GM12878 (cell line): ENCODE measurements at regions not wholly inside any gene's neighbourhood (a gene's known extent, or its start where the extent isn't known, plus 50 kb on each side); places are given as distances from the start of the nearest gene placed in this dataset.

Experiments
- ATAC-seq: fragments of 200-7000 bp; cut with Tn5 transposase; 3 replicates; pipeline ENCODE4 v1.9.1; 2020; ENCODE audit warnings: mild to moderate bottlenecking, moderate library complexity
- BruUV-seq: library from RNA; stranded (reverse); fragments of 400-500 nt; replicated peaks from 2 replicates; lab custom pipeline; 2021; lab: Mats Ljungman, UMichigan
- CTCF ChIA-PET: fragments of 300-600 bp; sonication (Branson Sonifier 250); formaldehyde crosslinking; extraction: SDS; loops from one replicate; lab custom pipeline; 2021; ENCODE audit warnings: inconsistent platforms; lab: Yijun Ruan, JAX
- POLR2A ChIA-PET: fragments of 350-600 bp; formaldehyde crosslinking; extraction: SDS; loops from one replicate; lab custom pipeline; 2021; ENCODE audit warnings: inconsistent platforms; lab: Charles Lee
- RAD21 ChIA-PET: fragments of 300-600 bp; sonication (Branson Sonifier 250); formaldehyde crosslinking; loops from one replicate; lab custom pipeline; 2023; ENCODE audit warnings: antibody characterized with exemption; ENCODE audit not compliant: unreplicated experiment; lab: Charles Lee
- SMC1A ChIA-PET: fragments of 300-600 bp; sonication (Branson Sonifier 250); formaldehyde crosslinking; loops from one replicate; lab custom pipeline; 2023; ENCODE audit not compliant: unreplicated experiment, uncharacterized antibody; lab: Charles Lee
- DNase-seq: peaks from one replicate; pipeline ENCODE4 v3.0.0-alpha.2; 2011; ENCODE audit warnings: low read depth, low spot score
- FAIRE-seq: peaks from 3 replicates; lab custom pipeline; 2011; peaks lifted over from hg19 to GRCh38; lab: Jason Lieb, UNC
- H2AFZ ChIP-seq: 2 replicates; pipeline ENCODE4 v1.6.0; 2011; ENCODE audit warnings: low read depth, low read length, control low read depth; ENCODE audit not compliant: control insufficient read depth
- H3K27ac ChIP-seq: 2 replicates; pipeline ENCODE4 v1.5.1; 2011; ENCODE audit warnings: control low read depth; ENCODE audit not compliant: control insufficient read depth, insufficient read depth
- H3K27me3 ChIP-seq, 2 experiments: replicated peaks in 1 of 2; 2 replicates each; pipeline versions ENCODE4 v1.6.0 to v1.6.1; 2011; ENCODE audit warnings: low read length in 1 of 2; ENCODE audit not compliant: control insufficient read depth in 2 of 2, insufficient read depth in 2 of 2
- H3K36me3 ChIP-seq, 2 experiments: 2 replicates each; pipeline ENCODE4 v1.5.1; 2011; ENCODE audit warnings: low read length in 1 of 2; ENCODE audit not compliant: control insufficient read depth in 2 of 2, insufficient read depth in 2 of 2
- H3K4me1 ChIP-seq: 2 replicates; pipeline ENCODE4 v1.6.1; 2011; ENCODE audit warnings: mild to moderate bottlenecking, low read length, moderate library complexity, mixed read lengths; ENCODE audit not compliant: control insufficient read depth, insufficient read depth
- H3K4me2 ChIP-seq: 2 replicates; pipeline ENCODE4 v1.6.0; 2011; ENCODE audit warnings: control low read depth; ENCODE audit not compliant: control insufficient read depth, insufficient read depth
- H3K4me3 ChIP-seq: fragments of 200-600 bp; sonication (generic); 2 replicates; pipeline ENCODE4 v1.5.1; 2016
- H3K79me2 ChIP-seq: 2 replicates; pipeline ENCODE4 v1.6.0; 2011; ENCODE audit warnings: low read length; ENCODE audit not compliant: control insufficient read depth, insufficient read depth
- H3K9ac ChIP-seq: 2 replicates; pipeline ENCODE4 v1.8.0; 2011; ENCODE audit warnings: low read length, control low read depth, mixed read lengths; ENCODE audit not compliant: control insufficient read depth, insufficient read depth
- H3K9me3 ChIP-seq: replicated peaks from 3 replicates; pipeline ENCODE4 v1.5.1; 2011; ENCODE audit warnings: mild to moderate bottlenecking, low read length; ENCODE audit not compliant: control insufficient read depth, insufficient read depth
- H4K20me1 ChIP-seq: 2 replicates; pipeline ENCODE4 v1.6.0; 2011; ENCODE audit not compliant: control insufficient read depth, insufficient read depth
- CHD1 ChIP-seq: IDR thresholded peaks from 2 replicates; pipeline ENCODE4 v1.6.1; 2012; ENCODE audit warnings: low read depth, low read length, improper control_type of control experiment
- FOXK2 ChIP-seq: fragments of 450-650 bp; IDR thresholded peaks from 2 replicates; pipeline ENCODE4 v1.6.1; 2017; ENCODE audit warnings: mild to moderate bottlenecking, moderate library complexity
- HDGF ChIP-seq: fragments of 450-650 bp; IDR thresholded peaks from 2 replicates; pipeline ENCODE4 v1.6.1; 2016; ENCODE audit warnings: antibody characterized with exemption
- JUNB ChIP-seq: IDR thresholded peaks from 2 replicates; pipeline ENCODE4 v1.6.1; 2016; ENCODE audit warnings: antibody characterized with exemption, mild to moderate bottlenecking
- MEF2A ChIP-seq: IDR thresholded peaks from 2 replicates; pipeline ENCODE4 v1.6.1; 2011; ENCODE audit warnings: low read depth, mild to moderate bottlenecking, low read length, moderate library complexity; ENCODE audit not compliant: insufficient read depth
- PML ChIP-seq: IDR thresholded peaks from 2 replicates; pipeline ENCODE4 v1.6.1; 2012; ENCODE audit warnings: low read length, inconsistent platforms
- POLR2A ChIP-seq: IDR thresholded peaks from 2 replicates; pipeline ENCODE4 v1.6.1; 2011; ENCODE audit warnings: low read depth, mild to moderate bottlenecking, low read length
- POU2F2 ChIP-seq: IDR thresholded peaks from 3 replicates; pipeline ENCODE4 v1.6.1; 2011; ENCODE audit warnings: low read depth, mild to moderate bottlenecking, low read length, borderline replicate concordance
- RUNX3 ChIP-seq: IDR thresholded peaks from 2 replicates; pipeline ENCODE4 v1.6.1; 2012; ENCODE audit warnings: low read length, inconsistent platforms
- SMAD1 ChIP-seq: fragments of 450-650 bp; IDR thresholded peaks from 2 replicates; pipeline ENCODE4 v1.6.1; 2018; ENCODE audit warnings: mild to moderate bottlenecking, low read depth; ENCODE audit not compliant: partially characterized antibody
- STAT1 ChIP-seq: fragments of 450-650 bp; conservative IDR thresholded peaks from 2 replicates; pipeline ENCODE4 v1.6.1; 2014; ENCODE audit warnings: antibody characterized with exemption, mild to moderate bottlenecking
- SUZ12 ChIP-seq: fragments of 200-600 bp; sonication (generic); IDR thresholded peaks from one replicate; pipeline ENCODE4 v1.6.1; 2018; ENCODE audit warnings: antibody characterized with exemption, mild to moderate bottlenecking; ENCODE audit not compliant: unreplicated experiment
- TCF12 ChIP-seq: IDR thresholded peaks from 2 replicates; pipeline ENCODE4 v1.6.1; 2011; ENCODE audit warnings: low read depth, mild to moderate bottlenecking, low read length
- ZNF207 ChIP-seq: fragments of 450-650 bp; IDR thresholded peaks from 2 replicates; pipeline ENCODE4 v1.6.1; 2014; ENCODE audit warnings: antibody characterized with exemption, mild to moderate bottlenecking, borderline replicate concordance
- WGBS: methylation state at CpG from one replicate; pipeline ENCODE4 v1.1.6; 2016; ENCODE audit warnings: low lambda C conversion rate; ENCODE audit not compliant: insufficient replicate concordance, insufficient coverage; ENCODE audit errors: missing lambda C conversion rate; 5-methylcytosine and 5-hydroxymethylcytosine counted together
- in situ Hi-C: fragments of 300-500 bp; cut with MboI; formaldehyde crosslinking; loops from 9 replicates; pipeline ENCODE4 v1.14.3; 2018; ENCODE audit warnings: mixed read lengths
- intact Hi-C: fragments of 100-400 bp; cut with micrococcal nuclease; formaldehyde crosslinking; loops from one replicate; pipeline ENCODE4 v1.14.2; 2022; ENCODE audit not compliant: unreplicated experiment
- TF ChIP-seq, protein P1 (sequence below): IDR thresholded peaks from 2 replicates; pipeline ENCODE4 v1.6.1; 2012; ENCODE audit warnings: low read depth, low read length, improper control_type of control experiment

DNA sequence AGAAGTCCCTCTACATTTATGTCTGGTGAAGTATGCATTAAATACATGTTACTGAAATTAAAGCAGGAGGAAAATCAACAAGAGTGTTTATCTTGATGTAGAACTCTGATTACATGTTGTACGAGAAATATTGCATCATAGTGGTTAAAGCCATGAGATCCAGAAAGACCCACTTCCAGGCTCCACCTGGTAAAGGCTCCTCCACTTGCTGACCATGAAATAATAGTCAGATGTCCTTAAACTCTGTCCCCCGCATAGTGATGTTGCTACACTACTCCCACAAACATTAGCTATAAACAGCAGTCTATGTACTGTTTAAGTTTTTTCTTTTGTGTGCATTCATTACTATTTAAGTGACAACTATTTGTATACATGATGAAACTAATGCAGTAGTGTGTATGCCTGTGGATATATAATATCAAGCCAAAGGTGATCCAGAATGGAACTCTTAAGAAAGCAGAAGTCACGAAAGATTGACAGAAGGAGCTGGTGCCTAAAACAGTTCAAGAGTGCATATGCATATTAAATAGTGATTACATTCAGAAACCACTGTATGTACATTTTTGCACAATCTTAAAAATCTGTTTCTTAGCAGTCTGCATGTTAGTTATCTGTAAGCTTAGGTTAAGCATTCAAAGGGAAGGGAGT is 264.4 kb upstream of the KCNMB2 start:
- no peaks in the 10 kb centered on the region for H4K20me1 ChIP-seq
- WGBS: 32% methylated on average over 3 of the region's 3 CpGs
- no TSS peak for BruUV-seq
- H3K27ac ChIP-seq: no peak overlapping the region
- H3K79me2 ChIP-seq: no peaks in the 10 kb centered on the region
- no peak overlapping the region for H2AFZ ChIP-seq
- no peak overlapping the region for H3K4me3 ChIP-seq
- H3K4me1 ChIP-seq: no peaks in the 10 kb centered on the region
- SMC1A ChIA-PET: interaction anchor here (0.6 kb wide), 1 partner anchor 8 kb away, joined by 3 read pairs; no protein-coding TSS in a partner anchor
- H3K4me2 ChIP-seq: no peak overlapping the region
- POLR2A ChIA-PET: no interaction called here
- FAIRE-seq (no peak), ATAC-seq (no peak), DNase-seq (no peak)
- H3K36me3 ChIP-seq: no peaks in the 10 kb centered on the region
- in situ Hi-C loops (no loop called here), intact Hi-C loops (no loop called here)
- no peaks in the 10 kb centered on the region for H3K9me3 ChIP-seq
- RAD21 ChIA-PET: no interaction called here
- no peak overlapping the region for H3K9ac ChIP-seq
- H3K27me3 ChIP-seq: no peaks in the 10 kb centered on the region
- CTCF ChIA-PET: no interaction called here
- TF ChIP-seq MEF2A (no peak), SUZ12 (no peak), JUNB (no peak), CHD1 (no peak), TCF12 (no peak), RUNX3 (no peak), STAT1 (no peak), ZNF207 (no peak), POLR2A (no peak), HDGF (no peak), SMAD1 (no peak), POU2F2 (no peak), FOXK2 (no peak), PML (no peak)
- TF ChIP-seq, protein P1, sequence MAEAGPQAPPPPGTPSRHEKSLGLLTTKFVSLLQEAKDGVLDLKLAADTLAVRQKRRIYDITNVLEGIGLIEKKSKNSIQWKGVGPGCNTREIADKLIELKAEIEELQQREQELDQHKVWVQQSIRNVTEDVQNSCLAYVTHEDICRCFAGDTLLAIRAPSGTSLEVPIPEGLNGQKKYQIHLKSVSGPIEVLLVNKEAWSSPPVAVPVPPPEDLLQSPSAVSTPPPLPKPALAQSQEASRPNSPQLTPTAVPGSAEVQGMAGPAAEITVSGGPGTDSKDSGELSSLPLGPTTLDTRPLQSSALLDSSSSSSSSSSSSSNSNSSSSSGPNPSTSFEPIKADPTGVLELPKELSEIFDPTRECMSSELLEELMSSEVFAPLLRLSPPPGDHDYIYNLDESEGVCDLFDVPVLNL: no peak
